GM23248 (cell line): ENCODE measurements at regions not wholly inside any gene's neighbourhood (a gene's known extent, or its start where the extent isn't known, plus 50 kb on each side); places are given as distances from the start of the nearest gene placed in this dataset.

Experiments used
- EZH2 ChIP-seq: fragments of 200-600 bp; sonication (generic); IDR thresholded peaks from 2 replicates; pipeline ENCODE4 v1.6.1; 2018; ENCODE audit warnings: antibody characterized with exemption, mild to moderate bottlenecking; ENCODE audit not compliant: insufficient read depth, poor library complexity, severe bottlenecking
- EZH2phosphoT487 ChIP-seq: fragments of 200-600 bp; sonication (generic); IDR thresholded peaks from 2 replicates; pipeline ENCODE4 v1.6.1; 2018; ENCODE audit warnings: antibody characterized with exemption, moderate library complexity, mild to moderate bottlenecking, low read depth; ENCODE audit not compliant: insufficient read depth

- TF ChIP-seq EZH2 (no peak), EZH2phosphoT487 (no peak)
These were observed 170.4 kb downstream of the IRX5 start for GRCh38 chr16:55101026-55101425.
